ENCODE measurements at regions not wholly inside any gene's neighbourhood (a gene's known extent, or its start where the extent isn't known, plus 50 kb on each side); places are given as distances from the start of the nearest gene placed in this dataset.

- TF ChIP-seq ZNF274 (IDR thresholded peaks at IDR 0.05; ENCODE audit: low read depth, low read length) (no peak), YY1 (IDR thresholded peaks at IDR 0.05; ENCODE audit: insufficient read depth, insufficient read length) (no peak), SUZ12 (IDR thresholded peaks at IDR 0.05; ENCODE audit: extremely low read depth, insufficient read depth, insufficient read length) (no peak)
Observed at GRCh38 chr9:81798606-81799005, 109.3 kb upstream of the TLE1 start.

Measured in NT2/D1 (cell line).